OCI-LY3 (cell line): ENCODE measurements at regions not wholly inside any gene's neighbourhood (a gene's known extent, or its start where the extent isn't known, plus 50 kb on each side); places are given as distances from the start of the nearest gene placed in this dataset.

Experiments
- H2AFZ ChIP-seq: fragments of 200-600, 300-600 bp; shearing (Covaris generic); 2 replicates; pipeline ENCODE4 v1.6.0; 2014; ENCODE audit warnings: antibody characterized with exemption, low read depth, low read length
- H3K27ac ChIP-seq: fragments of 200-600, 300-600 bp; sonication (generic); 2 replicates; pipeline ENCODE4 v1.5.1; 2014; ENCODE audit warnings: mild to moderate bottlenecking, low read length, moderate library complexity, mixed read lengths
- H3K27me3 ChIP-seq: fragments of 200-600, 300-600 bp; sonication (generic); 2 replicates; pipeline ENCODE4 v1.6.1; 2014; ENCODE audit warnings: low read depth, low read length, mixed read lengths
- H3K36me3 ChIP-seq: fragments of 200-600, 300-600 bp; sonication (generic); replicated peaks from 2 replicates; pipeline ENCODE3; 2014; ENCODE audit warnings: low read depth, low read length, mixed read lengths
- H3K4me1 ChIP-seq: fragments of 300-600, 200-600 bp; sonication (generic); 2 replicates; pipeline ENCODE4 v1.6.1; 2014; ENCODE audit warnings: low read length, mixed read lengths
- H3K4me2 ChIP-seq: fragments of 200-600, 300-600 bp; sonication (generic); 2 replicates; pipeline ENCODE4 v1.6.1; 2014; ENCODE audit warnings: low read length, mixed read lengths
- H3K4me3 ChIP-seq: fragments of 300-600, 200-600 bp; sonication (generic); 2 replicates; pipeline ENCODE4 v1.5.1; 2014; ENCODE audit warnings: antibody characterized with exemption, mild to moderate bottlenecking, low read length, moderate library complexity
- H3K79me2 ChIP-seq: fragments of 300-600, 200-600 bp; shearing (Covaris generic); 2 replicates; pipeline ENCODE4 v1.6.1; 2014; ENCODE audit warnings: mild to moderate bottlenecking, low read length, mixed read lengths
- H3K9ac ChIP-seq: fragments of 300-600, 200-600 bp; shearing (Covaris generic); 2 replicates; pipeline ENCODE4 v1.6.0; 2014; ENCODE audit warnings: mild to moderate bottlenecking, low read length, moderate library complexity
- H3K9me3 ChIP-seq: fragments of 200-600, 300-600 bp; shearing (Covaris generic); 2 replicates; pipeline ENCODE4 v1.6.1; 2014; ENCODE audit warnings: low read length, mixed read lengths; ENCODE audit not compliant: insufficient read depth
- H4K20me1 ChIP-seq: fragments of 200-600, 300-600 bp; sonication (generic); 2 replicates; pipeline ENCODE4 v1.6.1; 2016; ENCODE audit warnings: low read length, mixed read lengths; ENCODE audit not compliant: insufficient read depth
- EZH2phosphoT487 ChIP-seq: fragments of 200-600 bp; shearing (Covaris generic); IDR thresholded peaks from 2 replicates; pipeline ENCODE4 v1.6.1; 2018; ENCODE audit warnings: antibody characterized with exemption, mixed run types, low read depth
- TF ChIP-seq, protein P1 (sequence below): fragments of 200-600, 300-600 bp; sonication (generic); IDR thresholded peaks from 2 replicates; pipeline ENCODE4 v1.5.1; 2014; ENCODE audit warnings: antibody characterized with exemption, low read length, low read depth

DNA sequence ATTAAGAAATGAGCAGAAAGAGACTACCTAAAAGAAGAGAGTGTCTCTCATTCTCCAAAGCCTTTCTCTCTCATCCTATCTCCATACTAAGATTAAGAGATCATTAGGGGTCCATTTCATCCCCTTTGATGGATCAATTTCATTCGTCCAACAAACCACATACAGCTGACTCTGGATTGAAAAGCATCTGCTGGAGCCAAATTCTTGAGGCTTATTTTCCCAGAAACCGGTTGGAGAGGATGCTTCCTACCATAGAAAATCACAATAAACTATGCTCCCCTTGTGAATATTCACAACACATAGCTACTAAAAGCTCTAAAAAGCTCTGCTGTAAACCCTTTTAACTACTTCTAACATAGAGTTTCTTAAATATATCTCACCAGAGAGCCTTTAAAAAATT lies 755.0 kb upstream of the ZNF608 start:
- Histone ChIP-seq H3K4me3 (no peak overlapping the region), H3K27ac (no peak overlapping the region), H3K9me3 (no peaks in the 10 kb centered on the region), H3K4me2 (no peak overlapping the region), H2AFZ (no peak overlapping the region), H3K36me3 (no peaks in the 10 kb centered on the region), H3K9ac (no peak overlapping the region), H3K27me3 (no peaks in the 10 kb centered on the region), H3K79me2 (no peaks in the 10 kb centered on the region), H4K20me1 (no peaks in the 10 kb centered on the region), H3K4me1 (no peaks in the 10 kb centered on the region)
- TF ChIP-seq, protein P1, sequence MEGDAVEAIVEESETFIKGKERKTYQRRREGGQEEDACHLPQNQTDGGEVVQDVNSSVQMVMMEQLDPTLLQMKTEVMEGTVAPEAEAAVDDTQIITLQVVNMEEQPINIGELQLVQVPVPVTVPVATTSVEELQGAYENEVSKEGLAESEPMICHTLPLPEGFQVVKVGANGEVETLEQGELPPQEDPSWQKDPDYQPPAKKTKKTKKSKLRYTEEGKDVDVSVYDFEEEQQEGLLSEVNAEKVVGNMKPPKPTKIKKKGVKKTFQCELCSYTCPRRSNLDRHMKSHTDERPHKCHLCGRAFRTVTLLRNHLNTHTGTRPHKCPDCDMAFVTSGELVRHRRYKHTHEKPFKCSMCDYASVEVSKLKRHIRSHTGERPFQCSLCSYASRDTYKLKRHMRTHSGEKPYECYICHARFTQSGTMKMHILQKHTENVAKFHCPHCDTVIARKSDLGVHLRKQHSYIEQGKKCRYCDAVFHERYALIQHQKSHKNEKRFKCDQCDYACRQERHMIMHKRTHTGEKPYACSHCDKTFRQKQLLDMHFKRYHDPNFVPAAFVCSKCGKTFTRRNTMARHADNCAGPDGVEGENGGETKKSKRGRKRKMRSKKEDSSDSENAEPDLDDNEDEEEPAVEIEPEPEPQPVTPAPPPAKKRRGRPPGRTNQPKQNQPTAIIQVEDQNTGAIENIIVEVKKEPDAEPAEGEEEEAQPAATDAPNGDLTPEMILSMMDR, result no peak
- no peak for TF ChIP-seq EZH2phosphoT487

DNA sequence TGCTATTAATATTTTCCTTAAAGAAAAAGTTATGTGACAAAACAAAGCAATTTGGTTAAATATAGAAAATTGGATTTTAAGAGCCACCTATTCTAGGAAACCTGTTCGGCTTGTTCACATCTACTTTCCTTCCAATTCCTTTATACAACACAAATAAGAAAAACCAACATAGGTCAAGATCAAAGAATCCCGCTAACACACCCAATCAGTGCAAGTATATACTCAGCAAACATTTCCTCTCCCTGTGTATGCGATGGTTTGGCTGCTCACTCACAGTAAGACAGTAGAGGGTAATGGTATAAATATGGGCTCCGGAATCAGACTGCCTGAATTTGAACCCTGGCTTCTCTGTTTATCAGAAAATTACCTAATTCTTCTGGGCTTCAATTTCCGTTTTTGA lies 757.5 kb upstream of the ZNF608 start:
- no peak overlapping the region for H2AFZ ChIP-seq
- no peaks in the 10 kb centered on the region for H3K4me1 ChIP-seq
- no peak overlapping the region for H3K9ac ChIP-seq
- no peaks in the 10 kb centered on the region for H3K9me3 ChIP-seq
- no peak for TF ChIP-seq EZH2phosphoT487
- TF ChIP-seq, protein P1, result no peak
- H3K36me3 ChIP-seq, result no peaks in the 10 kb centered on the region
- H3K4me3 ChIP-seq, result no peak overlapping the region
- H3K4me2 ChIP-seq, result no peak overlapping the region
- H3K27ac ChIP-seq, result no peak overlapping the region
- no peaks in the 10 kb centered on the region for H3K79me2 ChIP-seq
- no peaks in the 10 kb centered on the region for H4K20me1 ChIP-seq
- no peaks in the 10 kb centered on the region for H3K27me3 ChIP-seq

DNA sequence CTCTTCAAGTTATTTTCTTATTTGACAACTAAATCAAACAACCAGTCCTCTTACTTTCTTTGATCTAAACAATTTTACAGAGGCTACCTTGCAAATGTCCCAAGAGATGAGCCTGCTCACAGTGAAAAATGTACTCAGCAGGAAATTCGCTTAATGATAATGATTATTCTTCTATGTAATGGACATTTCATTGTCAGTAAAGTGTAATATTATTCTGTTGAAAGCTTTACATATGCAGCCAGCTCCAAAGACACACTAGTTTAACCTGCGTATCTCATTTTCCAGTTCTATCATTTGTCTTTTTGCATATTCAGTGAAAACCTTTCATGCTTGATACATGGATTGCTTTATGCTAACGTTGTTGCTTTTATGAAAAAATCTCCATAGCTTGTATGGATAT lies 758.7 kb upstream of the ZNF608 start:
- no peaks in the 10 kb centered on the region for H3K9me3 ChIP-seq
- H3K9ac ChIP-seq, result no peak overlapping the region
- H3K36me3 ChIP-seq, result no peaks in the 10 kb centered on the region
- H3K27ac ChIP-seq, result no peak overlapping the region
- no peak overlapping the region for H3K4me3 ChIP-seq
- no peaks in the 10 kb centered on the region for H4K20me1 ChIP-seq
- no peak overlapping the region for H2AFZ ChIP-seq
- no peak for TF ChIP-seq EZH2phosphoT487
- TF ChIP-seq, protein P1, result no peak
- no peak overlapping the region for H3K4me2 ChIP-seq
- no peaks in the 10 kb centered on the region for H3K4me1 ChIP-seq
- H3K27me3 ChIP-seq, result no peaks in the 10 kb centered on the region
- no peaks in the 10 kb centered on the region for H3K79me2 ChIP-seq

DNA sequence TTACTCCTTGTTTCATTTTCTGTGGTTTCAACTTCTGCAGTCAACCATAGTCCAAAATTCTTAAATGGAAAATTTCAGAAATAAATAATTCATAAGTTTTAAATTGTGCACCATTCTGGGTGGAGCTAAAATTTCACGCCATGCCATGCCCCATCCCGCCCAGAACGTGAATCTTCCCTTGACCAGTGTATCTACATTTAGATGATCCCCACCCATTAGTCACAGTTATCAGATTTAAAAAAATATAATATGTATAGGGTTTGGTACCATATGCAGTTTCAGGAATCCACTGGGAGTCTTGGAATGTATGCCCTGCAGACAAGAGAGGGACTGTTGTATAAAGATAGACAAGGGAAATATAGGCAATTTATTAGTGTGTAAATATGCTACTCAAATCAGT lies 759.7 kb upstream of the ZNF608 start:
- H3K27me3 ChIP-seq, result no peaks in the 10 kb centered on the region

More for the DNA sequence above, 759.7 kb upstream of the ZNF608 start:
- Histone ChIP-seq H3K4me1 (peaks cover 5% of the 10 kb centered on the region), H3K36me3 (no peaks in the 10 kb centered on the region), H3K9ac (no peak overlapping the region), H3K4me2 (no peak overlapping the region), H4K20me1 (no peaks in the 10 kb centered on the region), H3K79me2 (no peaks in the 10 kb centered on the region), H3K27ac (no peak overlapping the region), H2AFZ (no peak overlapping the region), H3K9me3 (no peaks in the 10 kb centered on the region), H3K4me3 (no peak overlapping the region)
- TF ChIP-seq, protein P1, result no peak
- no peak for TF ChIP-seq EZH2phosphoT487
